GM21723 (cell line): ENCODE measurements at regions not wholly inside any gene's neighbourhood (a gene's known extent, or its start where the extent isn't known, plus 50 kb on each side); places are given as distances from the start of the nearest gene placed in this dataset.
A peak's percentile ranks its signal among the peaks of the same experiment; 100 is the strongest.
"Not testable (repeated sequence)": the region's sequence is repeated elsewhere in the genome, so short reads cannot be mapped to it uniquely, and the experiment has no call there.

Experiments used
- ATAC-seq: cut with Tn5 transposase; IDR thresholded peaks from one replicate; pipeline ENCODE4 v1.9.1; 2021; ENCODE audit warnings: mild to moderate bottlenecking, moderate library complexity; ENCODE audit not compliant: unreplicated experiment

DNA sequence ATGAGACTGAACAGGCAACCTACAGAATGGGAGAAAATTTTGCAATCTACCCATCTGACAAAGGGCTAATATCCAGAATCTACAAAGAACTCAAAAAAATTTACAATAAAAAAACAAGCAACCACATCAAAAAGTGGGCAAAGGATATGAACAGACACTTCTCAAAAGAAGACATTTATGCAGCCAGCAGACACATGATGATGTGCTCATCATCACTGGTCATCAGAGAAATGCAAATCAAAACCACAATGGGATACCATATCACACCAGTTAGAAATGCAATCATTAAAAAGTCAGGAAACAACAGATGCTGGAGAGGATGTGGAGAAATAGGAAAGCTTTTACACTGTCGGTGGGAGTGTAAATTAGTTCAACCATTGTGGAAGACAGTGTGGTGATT is 51.7 kb upstream of the PAXBP1 start:
- ATAC-seq: not testable (repeated sequence)

DNA sequence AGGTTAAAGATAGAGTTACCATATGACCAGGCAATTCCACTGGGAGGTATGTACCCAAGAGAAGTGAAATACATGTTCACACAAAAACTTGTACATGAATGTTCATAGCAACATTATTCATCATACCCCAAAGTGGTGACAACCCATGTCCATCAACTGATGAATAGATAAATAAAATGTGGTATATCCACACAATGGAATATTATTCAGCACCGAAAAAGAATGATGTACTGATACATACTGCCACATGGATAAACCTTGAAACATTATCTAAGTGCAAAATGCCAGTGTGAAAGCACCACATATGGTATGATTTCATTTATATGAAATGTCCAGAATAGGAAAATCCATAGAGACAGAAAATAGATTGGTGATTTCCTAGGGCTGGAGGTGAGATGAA is 53.4 kb upstream of the PAXBP1 start:
- no peak for ATAC-seq

DNA sequence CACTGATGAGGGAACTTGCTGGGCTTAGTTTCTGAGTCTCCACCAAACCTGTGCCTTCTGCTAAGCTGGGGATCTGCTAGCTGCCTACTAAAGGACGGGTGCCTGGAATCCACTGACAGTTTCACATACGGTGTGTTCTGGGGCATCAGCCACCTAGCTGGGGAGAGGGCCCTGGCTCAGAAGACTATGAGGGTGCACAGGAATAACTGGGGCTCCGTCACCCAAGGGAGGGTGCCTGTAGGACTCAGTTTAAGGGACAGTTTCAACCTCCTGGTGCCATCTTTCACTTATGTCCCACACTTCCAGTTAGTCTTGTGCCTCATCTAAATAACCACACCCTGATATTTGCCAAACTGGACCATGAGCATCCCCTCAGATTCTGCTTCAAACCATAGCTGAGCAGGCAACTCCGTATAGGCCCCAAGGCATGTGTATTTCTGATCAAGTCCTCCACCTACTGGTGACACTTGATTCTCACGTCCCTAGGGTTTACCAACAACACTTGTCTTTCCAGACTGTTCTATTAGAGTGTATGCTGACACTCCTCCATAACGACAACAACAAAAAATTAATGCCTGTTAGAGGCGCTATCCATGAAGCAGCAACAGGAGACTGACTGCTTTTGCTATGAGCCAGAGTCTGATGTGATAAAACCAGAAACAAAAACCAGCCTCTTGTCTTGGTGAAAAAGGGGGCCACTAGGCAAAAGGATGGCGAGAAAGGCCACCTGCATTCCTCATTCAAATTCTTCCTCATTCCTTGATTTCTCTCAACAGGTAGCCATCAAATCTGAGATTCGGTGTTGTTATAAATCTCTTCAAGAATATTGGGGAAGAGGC is 55.0 kb upstream of the PAXBP1 start:
- peak; percentile 57 for ATAC-seq

DNA sequence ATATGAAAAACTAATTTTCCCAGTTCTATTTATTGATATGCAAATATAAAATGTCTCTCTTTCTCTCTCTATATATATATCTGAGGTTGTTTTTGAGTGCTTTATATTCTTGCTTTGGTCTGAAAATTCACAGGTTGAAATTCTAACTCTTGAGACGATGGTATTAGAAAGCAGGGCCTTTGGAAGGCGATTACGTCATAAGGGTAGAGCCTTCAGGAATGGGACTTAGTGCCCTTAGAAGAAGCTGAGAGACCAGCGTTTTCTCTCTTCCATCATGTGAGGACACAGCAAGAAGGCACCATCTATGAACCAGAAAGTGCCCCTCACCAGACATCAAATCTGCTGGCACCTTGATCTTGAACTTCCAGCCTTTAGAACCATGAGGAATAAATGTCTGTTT is 57.4 kb upstream of the PAXBP1 start:
- no peak for ATAC-seq

DNA sequence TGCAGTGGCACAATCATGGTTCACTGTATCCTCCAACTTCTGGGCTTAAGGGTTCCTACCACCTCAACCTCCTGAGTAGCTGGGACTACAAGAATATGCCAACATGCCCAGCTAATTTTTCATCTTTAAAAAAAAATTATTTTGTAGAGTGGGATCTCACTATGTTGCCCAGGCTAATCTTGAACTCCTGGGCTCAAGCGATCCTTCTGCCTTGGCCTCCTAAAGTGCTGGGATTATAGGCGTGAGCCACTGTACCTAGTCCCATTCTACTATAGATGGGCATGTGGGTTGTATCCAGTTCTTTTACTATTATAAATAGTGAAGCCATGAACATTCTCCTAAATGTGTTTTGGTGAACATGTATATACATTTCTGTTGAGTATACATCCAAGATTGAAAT is 57.9 kb upstream of the PAXBP1 start:
- ATAC-seq: no peak

DNA sequence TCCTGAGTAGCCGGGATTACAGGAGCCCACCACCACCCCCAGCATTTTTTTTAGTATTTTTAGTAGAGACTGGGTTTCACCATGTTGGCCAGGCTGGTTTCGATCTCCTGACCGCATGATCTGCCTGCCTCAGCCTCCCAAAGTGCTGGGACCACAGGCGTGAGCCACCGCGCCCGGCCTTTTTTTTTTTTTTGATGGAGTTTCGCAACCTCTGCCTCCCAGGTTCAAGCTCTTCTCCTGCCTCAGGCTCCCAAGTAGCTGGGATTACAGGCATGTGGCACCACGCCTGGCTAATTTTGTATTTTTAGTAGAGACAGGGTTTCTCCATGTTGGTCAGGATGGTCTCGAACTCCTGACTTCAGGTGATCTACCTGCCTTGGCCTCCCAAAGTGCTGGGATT is 60.2 kb upstream of the PAXBP1 start:
- not testable (repeated sequence) for ATAC-seq

DNA sequence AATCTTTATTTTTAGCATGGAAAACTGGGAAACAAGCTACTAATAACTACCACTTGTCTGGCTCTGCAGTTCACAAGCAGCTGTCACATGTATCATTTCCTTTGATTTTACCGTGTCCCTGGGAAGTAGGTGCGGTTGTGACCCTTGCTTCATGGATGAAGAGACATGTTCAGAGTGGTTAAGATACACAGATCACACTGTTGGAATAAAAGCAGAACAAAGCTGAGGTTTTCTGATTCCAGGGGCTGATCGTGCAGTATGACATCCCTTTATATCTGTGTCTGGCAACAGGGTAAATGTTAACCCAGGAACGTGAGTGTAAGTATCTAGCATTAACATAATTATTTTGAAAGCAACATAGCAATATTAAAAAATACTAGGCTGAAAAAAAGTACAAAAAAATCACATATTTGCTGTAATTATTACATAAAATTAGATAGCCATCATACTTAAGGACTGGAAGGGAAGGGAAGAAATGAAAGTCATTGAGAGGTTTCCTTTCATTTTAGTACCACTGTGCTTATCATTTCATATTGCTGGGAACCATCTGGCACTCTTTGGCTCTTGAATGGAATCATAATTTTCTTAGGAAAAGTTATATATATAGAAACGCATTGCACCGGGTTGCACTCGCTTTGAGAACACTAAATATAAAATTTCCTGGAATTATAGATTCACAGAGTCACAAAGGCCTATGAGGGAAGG is 62.8 kb upstream of the PAXBP1 start:
- ATAC-seq: no peak

DNA sequence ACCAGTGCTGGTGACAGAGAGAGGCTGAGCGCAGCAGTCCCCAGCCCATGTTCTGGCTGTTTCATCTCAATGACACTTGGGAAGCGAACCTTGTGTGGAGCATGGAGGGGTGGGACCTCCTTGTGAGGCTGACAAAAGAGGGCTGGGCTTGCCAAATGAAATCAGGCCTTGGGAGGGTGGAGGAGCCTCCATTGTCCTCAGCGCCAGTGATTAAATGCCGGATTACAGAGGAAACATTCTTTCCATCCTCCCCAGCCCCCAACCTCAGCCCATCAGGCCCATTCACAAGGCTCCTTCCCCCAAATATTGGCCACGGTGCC is 63.3 kb upstream of the PAXBP1 start:
- no peak for ATAC-seq

DNA sequence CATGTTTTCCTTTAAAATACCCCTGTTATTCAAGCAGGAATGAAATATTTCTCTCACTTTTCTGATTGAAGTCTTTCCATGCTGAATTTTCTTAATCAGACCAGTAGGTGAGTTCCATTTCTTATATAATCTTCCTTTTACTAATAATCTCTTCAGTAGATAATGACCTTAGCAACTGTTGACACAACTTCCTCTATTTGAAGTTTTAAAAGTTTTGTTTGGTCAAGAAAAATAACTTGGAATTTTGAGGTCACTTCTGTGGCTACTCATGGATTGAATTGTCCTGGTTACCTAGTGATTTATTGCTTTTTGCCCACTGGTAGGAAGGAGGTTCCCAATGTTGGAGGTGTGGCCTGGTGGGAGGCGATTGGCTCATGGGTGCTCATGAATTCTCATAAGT is 70.6 kb upstream of the PAXBP1 start:
- ATAC-seq: no peak

DNA sequence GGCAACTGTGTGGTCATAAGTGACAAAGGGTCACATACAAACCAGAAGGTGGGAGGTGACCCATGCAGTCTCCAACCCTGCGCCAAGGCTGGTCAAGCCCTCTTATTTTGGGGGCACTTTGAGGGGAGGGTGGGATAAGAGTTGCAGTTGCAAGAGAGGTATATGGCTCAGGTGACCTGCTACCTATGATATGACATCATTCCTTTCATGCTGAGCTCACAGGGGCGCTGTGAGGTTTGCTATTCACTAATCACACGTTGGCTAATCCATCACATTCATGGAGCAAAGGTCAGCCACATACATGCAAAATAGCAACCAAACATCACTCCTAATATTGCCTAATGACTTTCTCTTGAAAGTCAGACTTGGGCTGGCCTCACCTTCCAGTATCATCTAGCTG is 72.0 kb upstream of the PAXBP1 start:
- no peak for ATAC-seq

DNA sequence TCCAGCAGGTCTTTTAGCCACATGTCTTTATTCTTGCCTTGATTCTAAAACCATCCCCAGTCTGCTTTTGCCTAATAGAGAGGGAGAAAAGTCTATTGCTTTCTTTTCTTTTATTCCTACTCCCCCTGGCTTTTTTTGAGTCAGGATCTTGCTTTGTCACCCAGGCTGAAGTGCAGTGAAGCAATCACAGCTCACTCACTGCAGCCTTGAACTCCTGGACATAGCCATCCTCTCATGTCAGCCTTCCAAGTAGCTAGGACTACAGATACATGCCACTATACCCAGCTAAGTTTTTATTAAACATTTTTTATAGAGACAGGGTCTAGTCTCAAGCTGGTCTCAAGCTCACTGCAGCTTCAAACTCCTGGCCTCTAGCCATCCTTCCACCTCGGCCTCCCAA is 72.5 kb upstream of the PAXBP1 start:
- no peak for ATAC-seq

DNA sequence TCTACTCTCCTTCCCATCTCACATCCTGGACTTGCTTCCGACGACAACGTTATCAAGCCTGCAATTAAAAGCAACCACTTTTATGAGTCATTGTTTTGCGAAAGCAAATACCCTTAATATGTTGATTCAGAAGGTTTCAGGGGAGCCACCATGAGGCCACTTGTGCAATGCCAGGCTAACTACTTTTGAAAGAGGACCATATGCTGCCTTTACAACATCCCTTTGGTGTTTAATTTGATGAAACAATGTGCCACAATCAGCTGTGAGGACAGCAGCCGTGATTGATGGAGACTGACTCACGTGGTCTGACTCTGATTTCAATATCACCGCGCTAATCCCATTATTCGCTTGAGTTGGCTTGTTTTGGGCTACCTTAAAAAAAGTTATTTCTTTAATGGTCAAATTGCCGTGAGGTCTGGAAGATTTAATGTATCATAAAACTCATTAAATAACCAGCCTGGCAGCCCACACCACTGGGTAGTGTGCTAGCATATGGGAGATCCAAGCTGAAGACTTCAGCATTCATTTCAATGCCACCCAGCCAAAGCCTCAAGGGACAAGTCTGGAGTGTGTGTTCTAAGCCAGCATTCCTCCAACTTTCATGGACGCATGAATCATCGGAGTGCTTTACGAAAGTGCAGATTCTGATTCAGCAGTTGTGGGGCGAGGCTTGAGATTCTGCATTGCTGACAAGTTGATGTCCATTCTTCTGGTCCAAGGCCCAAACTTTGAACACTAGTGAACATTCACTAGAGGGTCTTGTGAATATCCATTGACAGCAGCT is 73.3 kb upstream of the PAXBP1 start:
- no peak for ATAC-seq

DNA sequence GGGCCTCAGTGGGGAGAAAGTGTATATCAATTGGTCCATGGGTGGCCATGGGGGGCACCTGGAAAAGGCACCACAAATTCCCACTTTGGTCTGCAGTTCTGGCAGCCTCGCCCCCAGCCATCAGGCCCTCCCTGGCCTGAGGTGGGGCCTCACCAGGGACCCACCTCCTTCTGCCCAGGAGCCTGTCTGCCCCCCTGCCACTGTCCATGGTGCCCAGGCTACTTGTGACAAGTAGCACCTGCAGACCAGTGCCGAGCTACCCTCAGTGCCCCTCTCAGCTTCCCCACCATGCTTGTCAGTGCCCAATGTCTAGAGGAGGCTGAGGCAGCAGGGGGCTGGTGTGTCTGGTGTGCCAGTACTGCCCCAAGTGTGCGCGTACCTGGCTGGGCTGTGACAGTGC is 87.1 kb upstream of the PAXBP1 start:
- ATAC-seq: no peak

DNA sequence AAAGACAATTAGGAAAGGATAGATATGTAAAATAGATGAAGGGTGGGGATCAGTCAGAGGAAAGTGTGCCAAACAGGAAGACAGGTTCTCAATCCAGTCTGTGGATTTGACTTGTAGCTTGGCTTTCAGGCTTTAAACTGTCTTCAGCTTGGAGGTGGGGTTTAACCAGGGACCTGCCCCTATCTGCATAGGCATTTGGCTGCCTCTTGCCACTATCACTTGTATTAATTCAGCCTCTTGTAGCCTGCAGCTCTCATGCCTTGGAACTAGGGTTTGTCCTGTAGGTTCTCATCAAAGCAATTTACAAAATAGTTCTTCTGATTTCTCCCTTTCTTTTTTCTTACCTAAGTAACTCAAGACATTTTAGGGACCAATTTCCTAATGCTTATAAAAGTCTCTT is 88.8 kb upstream of the PAXBP1 start:
- ATAC-seq: no peak

DNA sequence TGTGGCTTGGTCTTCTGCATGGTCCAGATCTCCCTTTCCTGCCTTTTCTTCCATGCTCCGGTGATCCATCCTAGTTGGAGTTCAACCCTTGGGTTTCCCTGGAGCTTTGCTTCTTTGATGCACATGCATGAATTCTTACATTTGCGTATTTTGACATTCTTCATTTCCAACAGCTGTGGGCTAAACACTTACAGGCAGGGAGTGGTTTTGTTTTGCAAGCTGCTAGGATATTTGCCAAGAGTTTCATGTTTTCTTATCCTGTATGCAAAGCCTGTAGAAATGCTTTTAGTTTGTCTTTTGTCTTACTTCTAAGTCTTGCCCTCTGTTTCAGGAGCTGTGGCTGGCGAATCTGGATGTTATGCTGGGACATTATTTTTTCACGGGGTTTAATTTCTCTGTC is 90.3 kb upstream of the PAXBP1 start:
- ATAC-seq: no peak

DNA sequence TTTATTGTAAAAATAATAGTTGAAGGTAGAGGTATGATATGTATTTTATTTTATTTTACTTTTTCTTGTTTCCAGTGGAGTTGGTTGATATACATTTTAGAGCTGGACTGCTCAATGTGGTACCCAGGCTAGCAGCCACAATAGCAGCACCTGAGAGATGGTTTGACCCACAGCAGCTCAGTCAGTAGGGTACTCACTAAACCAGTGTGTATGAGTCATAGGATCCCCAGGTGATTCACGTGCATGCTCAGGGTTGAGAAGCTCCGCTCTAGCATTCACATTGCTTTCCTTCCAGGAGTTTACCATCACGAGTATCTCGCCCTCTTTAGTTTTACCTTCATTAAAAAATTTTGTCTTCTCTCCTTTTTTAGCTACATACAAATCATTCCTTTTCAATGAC is 96.0 kb upstream of the PAXBP1 start:
- ATAC-seq: no peak

DNA sequence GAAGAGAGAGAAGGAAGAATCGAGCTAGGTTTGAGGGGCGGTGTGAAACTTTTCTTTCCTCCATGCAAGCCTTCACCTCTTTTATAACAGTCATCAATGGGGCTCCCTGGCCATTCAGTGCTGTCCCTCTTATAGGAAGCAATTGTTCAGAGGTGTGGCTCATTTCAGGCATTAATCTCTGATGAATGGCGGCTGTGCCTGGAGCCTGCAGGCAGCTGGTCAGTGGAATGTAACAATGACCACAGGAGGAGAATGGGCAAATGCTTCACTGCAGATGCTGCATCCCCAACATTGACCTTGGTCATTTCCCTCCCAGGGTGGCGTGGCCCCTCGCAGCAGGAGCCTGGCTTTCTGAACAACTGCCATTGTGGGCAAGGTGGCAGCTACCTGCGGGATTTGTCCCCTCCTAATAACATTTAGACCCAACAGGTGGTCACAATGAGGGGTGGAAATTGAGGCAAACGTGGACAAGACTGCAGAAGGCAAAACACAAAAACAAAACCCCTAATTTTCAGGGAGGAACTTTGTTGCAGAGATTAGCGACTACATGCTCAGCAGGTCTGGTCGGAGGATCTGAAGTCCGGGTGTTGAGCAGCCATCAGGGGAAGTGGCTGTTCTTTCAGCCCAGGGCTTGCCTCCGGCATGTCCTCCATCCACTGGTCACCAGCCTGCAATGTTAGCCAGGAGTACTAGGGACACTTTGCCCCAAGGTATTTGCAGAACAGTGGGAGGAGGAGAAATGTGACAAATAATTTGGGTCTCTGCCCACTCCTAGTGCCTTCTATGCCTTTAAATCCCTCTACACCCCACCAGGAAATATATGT is 97.3 kb upstream of the PAXBP1 start:
- ATAC-seq: no peak

DNA sequence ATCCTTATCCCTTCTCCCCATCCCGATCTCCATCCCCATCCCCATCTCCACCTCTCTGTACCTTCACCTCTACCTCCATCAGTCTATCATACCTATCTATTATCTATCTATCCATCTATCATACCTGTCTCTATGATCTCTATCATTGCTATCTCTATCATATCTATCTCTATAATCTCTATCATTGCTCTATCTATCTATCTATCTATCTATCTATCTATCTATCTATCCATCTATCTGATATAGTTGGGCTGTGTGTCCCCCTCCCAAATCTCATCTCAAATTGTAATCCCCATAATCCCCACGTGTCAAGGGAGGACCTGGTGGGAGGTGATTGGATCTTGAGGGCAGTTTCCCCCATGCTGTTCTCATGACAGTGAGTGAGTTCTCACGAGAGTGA is 97.9 kb upstream of the PAXBP1 start:
- no peak for ATAC-seq

DNA sequence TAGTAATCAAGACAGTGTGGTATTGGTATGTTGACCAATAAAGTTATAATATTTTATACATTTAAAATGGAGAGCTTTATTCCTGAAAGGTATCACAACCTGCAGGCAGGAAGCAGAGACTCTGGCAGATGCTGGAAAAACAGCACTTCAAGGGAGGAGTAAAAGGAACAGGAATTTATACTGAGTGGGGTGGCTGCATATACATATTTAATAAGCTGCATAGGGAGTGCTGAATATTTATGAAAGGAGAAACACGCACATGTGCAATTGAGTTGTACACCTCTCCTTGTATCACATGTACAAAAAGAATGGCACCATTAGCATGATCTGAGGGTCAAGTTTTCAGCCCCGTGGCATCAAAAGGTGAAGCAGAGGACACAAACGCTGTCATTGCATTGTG is 104.9 kb upstream of the PAXBP1 start:
- ATAC-seq: no peak

DNA sequence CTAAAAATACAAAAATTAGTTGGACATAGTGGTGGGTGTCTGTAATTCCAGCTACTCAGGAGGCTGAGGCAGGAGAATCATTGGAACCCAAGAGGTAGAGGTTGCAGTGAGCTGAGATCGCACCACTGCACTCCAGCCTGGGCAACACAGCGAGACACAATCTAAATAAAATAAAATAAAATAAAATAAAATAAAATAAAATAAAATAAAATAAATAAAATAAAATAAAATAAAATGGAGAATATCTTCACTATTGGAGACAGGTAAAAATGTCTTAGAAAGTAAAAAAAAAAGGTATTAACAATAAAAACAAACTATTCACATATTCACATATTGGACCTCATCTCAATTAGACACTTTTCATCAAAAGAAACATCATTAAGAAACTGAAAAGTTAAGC is 106.3 kb upstream of the PAXBP1 start:
- not testable (repeated sequence) for ATAC-seq

DNA sequence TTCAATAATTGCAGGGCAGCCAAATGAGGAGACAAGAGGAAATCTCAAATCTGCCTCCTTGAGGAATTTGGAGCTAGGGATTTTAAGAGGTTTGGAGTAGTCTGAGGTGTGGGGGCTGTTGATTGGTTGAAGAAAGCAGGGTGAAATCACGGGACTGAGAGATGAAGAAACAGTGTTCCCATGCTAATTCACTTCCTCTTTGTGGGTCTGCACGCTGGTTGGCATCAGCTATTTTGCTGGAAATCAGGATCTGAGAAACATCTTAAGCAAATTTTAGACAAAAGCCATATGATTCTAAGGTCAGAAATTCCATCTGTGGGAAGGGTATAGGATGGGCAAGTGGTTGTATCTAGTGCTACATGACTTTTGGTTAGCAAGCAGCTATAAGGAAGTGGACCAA is 107.1 kb upstream of the PAXBP1 start:
- no peak for ATAC-seq
